HepG2 (cell line): ENCODE measurements at regions not wholly inside any gene's neighbourhood (a gene's known extent, or its start where the extent isn't known, plus 50 kb on each side); places are given as distances from the start of the nearest gene placed in this dataset.

Experiments used
- ARID3A ChIP-seq: IDR thresholded peaks from 2 replicates; pipeline ENCODE4 v1.6.1; 2012; ENCODE audit warnings: low read depth, low read length, improper control_type of control experiment
- ATM ChIP-seq: fragments of 450-650 bp; IDR thresholded peaks from 2 replicates; pipeline ENCODE4 v1.7.1; 2017; ENCODE audit warnings: mild to moderate bottlenecking, borderline replicate concordance
- BCLAF1 ChIP-seq: fragments of 450-650 bp; IDR thresholded peaks from 2 replicates; pipeline ENCODE4 v1.6.1; 2017; ENCODE audit warnings: mild to moderate bottlenecking
- GPBP1L1 ChIP-seq: sonication (generic); formaldehyde crosslinking; IDR thresholded peaks from 2 replicates; pipeline ENCODE4 v1.5.0; 2020; ENCODE audit warnings: mild to moderate bottlenecking, missing genetic modification reagents
- KDM2A ChIP-seq: sonication (generic); formaldehyde crosslinking; IDR thresholded peaks from 2 replicates; pipeline ENCODE4 v1.4.0; 2020; ENCODE audit warnings: low read depth, missing genetic modification reagents, borderline replicate concordance
- MAFF ChIP-seq: IDR thresholded peaks from 2 replicates; pipeline ENCODE4 v1.6.1; 2011; ENCODE audit warnings: low read depth, low read length, improper control_type of control experiment
- RXRA ChIP-seq: sonication (generic); formaldehyde crosslinking; IDR thresholded peaks from 2 replicates; pipeline ENCODE4 v1.5.1; 2020; ENCODE audit warnings: missing genetic modification reagents
- SMAD9 ChIP-seq: sonication (generic); formaldehyde crosslinking; IDR thresholded peaks from 2 replicates; pipeline ENCODE4 v1.5.1; 2020; ENCODE audit warnings: mild to moderate bottlenecking, missing genetic modification reagents
- SRSF9 ChIP-seq: fragments of 200-400 bp; formaldehyde crosslinking; IDR thresholded peaks from 2 replicates; pipeline ENCODE4 v1.6.1; 2018; ENCODE audit warnings: borderline replicate concordance, mild to moderate bottlenecking, low read depth, low read length; ENCODE audit not compliant: insufficient read depth, poor library complexity, severe bottlenecking
- THRA ChIP-seq: sonication (generic); formaldehyde crosslinking; IDR thresholded peaks from 2 replicates; pipeline ENCODE4 v1.4.0; 2020; ENCODE audit warnings: missing genetic modification reagents, borderline replicate concordance
- ZBTB3 ChIP-seq: sonication (generic); formaldehyde crosslinking; IDR thresholded peaks from 2 replicates; pipeline ENCODE4 v1.4.0; 2020; ENCODE audit warnings: low read depth, mild to moderate bottlenecking, moderate library complexity, missing genetic modification reagents, borderline replicate concordance
- ZFP37 ChIP-seq: sonication (generic); formaldehyde crosslinking; IDR thresholded peaks from 2 replicates; pipeline ENCODE4 v1.4.0; 2020; ENCODE audit warnings: missing genetic modification reagents, borderline replicate concordance
- ZNF317 ChIP-seq: sonication (generic); formaldehyde crosslinking; IDR thresholded peaks from 2 replicates; pipeline ENCODE4 v1.5.0; 2020; ENCODE audit warnings: mild to moderate bottlenecking, missing genetic modification reagents
- ZNF468 ChIP-seq: sonication (generic); formaldehyde crosslinking; IDR thresholded peaks from 2 replicates; pipeline ENCODE4 v1.8.0; 2022; ENCODE audit warnings: mild to moderate bottlenecking, moderate library complexity, missing genetic modification reagents
- TF ChIP-seq, protein P1 (sequence below): sonication (generic); formaldehyde crosslinking; IDR thresholded peaks from 2 replicates; pipeline ENCODE4 v1.5.0; 2020; ENCODE audit warnings: missing genetic modification reagents
- TF ChIP-seq, protein P2 (sequence below): sonication (generic); formaldehyde crosslinking; IDR thresholded peaks from 2 replicates; pipeline ENCODE4 v1.8.0; 2023; ENCODE audit warnings: mild to moderate bottlenecking, missing genetic modification reagents
- TF ChIP-seq, protein P3 (sequence below): sonication (generic); formaldehyde crosslinking; IDR thresholded peaks from 2 replicates; pipeline ENCODE4 v1.5.0; 2020; ENCODE audit warnings: mild to moderate bottlenecking, missing genetic modification reagents, borderline replicate concordance

DNA sequence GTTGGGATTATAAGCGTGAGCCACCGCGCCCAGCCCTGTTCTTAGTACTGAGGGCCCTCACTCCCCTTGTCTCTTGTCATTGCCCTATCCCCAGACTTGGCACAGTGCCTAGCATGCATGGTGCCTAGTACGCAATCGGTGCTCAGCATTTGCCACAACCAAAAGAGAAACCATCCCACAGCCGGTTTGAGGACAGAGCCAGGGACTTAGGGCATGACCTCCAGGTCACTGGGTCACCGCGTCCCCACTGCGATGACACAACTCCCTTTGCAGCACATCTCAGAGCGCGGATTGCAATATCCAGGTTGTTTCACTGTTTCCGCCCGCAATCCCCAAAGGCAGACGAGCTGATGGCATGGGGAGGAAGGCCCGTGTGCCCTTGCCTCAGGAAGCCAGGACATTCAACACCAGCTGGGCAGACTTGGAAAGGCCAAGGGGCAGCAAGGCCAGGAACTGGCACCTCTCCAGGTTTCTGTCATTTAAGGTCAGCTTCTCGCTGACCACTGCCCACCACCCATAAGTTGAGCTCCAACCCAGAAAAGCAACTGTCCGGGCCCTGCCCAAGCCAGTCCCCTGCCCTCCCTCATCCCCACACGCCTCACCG is 274.5 kb downstream of the MRTFB start (continued):
- TF ChIP-seq THRA (CRISPR knock-in tag) (peak; percentile 68; the same call in 1 of the 2 replicates), ZBTB3 (CRISPR knock-in tag) (no peak), KDM2A (no peak; the same call in 1 of the 2 replicates), GPBP1L1 (CRISPR knock-in tag) (no peak), RXRA (peak; percentile 97), ZFP37 (no peak), ATM (no peak), SRSF9 (no peak), ZNF468 (no peak), ARID3A (peak; percentile 7; the same call in 1 of the 2 replicates), MAFF (no peak; the same call in 1 of the 2 replicates), SMAD9 (CRISPR knock-in tag) (no peak), ZNF317 (CRISPR knock-in tag) (0 out of 2 replicates have a peak, but pooled peaks have one; percentile 28), BCLAF1 (no peak)
- TF ChIP-seq, protein P1, sequence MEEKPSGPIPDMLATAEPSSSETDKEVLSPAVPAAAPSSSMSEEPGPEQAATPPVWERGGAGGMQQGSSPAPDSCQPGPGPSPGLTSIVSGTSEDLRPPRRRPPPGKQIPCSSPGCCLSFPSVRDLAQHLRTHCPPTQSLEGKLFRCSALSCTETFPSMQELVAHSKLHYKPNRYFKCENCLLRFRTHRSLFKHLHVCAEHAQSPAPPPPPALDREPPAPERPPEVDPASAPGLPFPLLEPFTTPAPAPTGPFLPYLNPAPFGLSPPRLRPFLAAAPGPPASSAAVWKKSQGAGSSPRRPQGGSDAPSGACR (CRISPR knock-in tag) = peak; percentile 84
- TF ChIP-seq, protein P2, sequence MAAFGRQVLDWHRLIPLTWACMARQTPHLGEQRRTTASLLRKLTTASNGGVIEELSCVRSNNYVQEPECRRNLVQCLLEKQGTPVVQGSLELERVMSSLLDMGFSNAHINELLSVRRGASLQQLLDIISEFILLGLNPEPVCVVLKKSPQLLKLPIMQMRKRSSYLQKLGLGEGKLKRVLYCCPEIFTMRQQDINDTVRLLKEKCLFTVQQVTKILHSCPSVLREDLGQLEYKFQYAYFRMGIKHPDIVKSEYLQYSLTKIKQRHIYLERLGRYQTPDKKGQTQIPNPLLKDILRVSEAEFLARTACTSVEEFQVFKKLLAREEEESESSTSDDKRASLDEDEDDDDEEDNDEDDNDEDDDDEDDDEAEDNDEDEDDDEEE (CRISPR knock-in tag) = no peak
- TF ChIP-seq, protein P3, sequence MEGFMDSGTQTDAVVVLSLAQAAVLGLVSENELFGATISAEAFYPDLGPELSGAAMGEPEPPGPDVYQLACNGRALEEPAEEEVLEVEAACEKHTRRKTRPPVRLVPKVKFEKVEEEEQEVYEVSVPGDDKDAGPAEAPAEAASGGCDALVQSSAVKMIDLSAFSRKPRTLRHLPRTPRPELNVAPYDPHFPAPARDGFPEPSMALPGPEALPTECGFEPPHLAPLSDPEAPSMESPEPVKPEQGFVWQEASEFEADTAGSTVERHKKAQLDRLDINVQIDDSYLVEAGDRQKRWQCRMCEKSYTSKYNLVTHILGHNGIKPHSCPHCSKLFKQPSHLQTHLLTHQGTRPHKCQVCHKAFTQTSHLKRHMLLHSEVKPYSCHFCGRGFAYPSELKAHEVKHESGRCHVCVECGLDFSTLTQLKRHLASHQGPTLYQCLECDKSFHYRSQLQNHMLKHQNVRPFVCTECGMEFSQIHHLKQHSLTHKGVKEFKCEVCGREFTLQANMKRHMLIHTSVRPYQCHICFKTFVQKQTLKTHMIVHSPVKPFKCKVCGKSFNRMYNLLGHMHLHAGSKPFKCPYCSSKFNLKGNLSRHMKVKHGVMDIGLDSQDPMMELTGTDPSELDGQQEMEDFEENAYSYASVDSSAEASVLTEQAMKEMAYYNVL (CRISPR knock-in tag) = peak; percentile 44; the same call in 1 of the 2 replicates
